ENCODE measurements at regions not wholly inside any gene's neighbourhood (a gene's known extent, or its start where the extent isn't known, plus 50 kb on each side); places are given as distances from the start of the nearest gene placed in this dataset.
"Not testable (repeated sequence)": the region's sequence is repeated elsewhere in the genome, so short reads cannot be mapped to it uniquely, and the experiment has no call there.

- not testable (repeated sequence) for TF ChIP-seq CTCF, POLR2A (IDR thresholded peaks at IDR 0.05)
Measured at GRCh38 chr2:72064197-72064596, 83.5 kb downstream of the CYP26B1 start.
